ENCODE measurements at regions not wholly inside any gene's neighbourhood (a gene's known extent, or its start where the extent isn't known, plus 50 kb on each side); places are given as distances from the start of the nearest gene placed in this dataset.

DNA sequence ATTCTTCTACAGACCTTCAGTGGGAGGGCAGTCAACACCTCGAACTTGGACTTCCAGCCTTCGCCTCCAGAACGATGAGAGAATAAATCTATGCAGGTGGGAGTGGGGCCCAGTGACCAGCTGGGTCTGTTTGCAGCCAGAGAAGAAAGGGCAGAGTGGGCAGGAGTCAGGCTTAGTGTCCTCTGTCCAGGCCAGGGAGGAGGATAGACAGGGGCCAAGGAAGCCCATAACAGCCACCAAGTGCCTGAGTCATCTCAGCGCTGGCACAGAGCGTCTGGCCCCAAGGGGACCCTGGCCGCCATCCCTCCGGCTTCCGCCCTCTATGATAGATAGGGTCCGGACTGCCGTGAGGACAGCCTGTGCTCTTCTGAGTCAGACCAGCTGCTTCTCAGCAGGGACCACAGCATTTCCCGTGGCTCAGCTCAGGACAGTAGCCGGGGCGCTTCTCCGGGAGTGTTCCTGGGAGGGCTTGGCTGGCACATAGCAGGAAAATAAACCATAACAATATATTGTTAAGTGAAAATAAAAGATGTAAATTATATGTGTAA is 133.1 kb upstream of the C1orf174 start:
- TF ChIP-seq GATA2 (IDR thresholded peaks at IDR 0.05; ENCODE audit: insufficient read depth, insufficient read length, low read depth, low read length) (no peak), MYC (IDR thresholded peaks at IDR 0.05; ENCODE audit: low read depth, low read length) (no peak), FOS (IDR thresholded peaks at IDR 0.05; ENCODE audit: borderline replicate concordance, insufficient read depth, low read length) (no peak), EZH2 (IDR thresholded peaks at IDR 0.05; ENCODE audit: borderline replicate concordance, low read depth, low read length, severe bottlenecking) (no peak), POLR2AphosphoS5 (IDR thresholded peaks at IDR 0.05; ENCODE audit: insufficient read depth, low read depth, low read length) (no peak), JUN (IDR thresholded peaks at IDR 0.05; ENCODE audit: borderline replicate concordance, insufficient read depth, insufficient read length, low read depth) (no peak), POLR2A (IDR thresholded peaks at IDR 0.05; ENCODE audit: low read depth, low read length) (no peak)
- TF ChIP-seq, protein P1, sequence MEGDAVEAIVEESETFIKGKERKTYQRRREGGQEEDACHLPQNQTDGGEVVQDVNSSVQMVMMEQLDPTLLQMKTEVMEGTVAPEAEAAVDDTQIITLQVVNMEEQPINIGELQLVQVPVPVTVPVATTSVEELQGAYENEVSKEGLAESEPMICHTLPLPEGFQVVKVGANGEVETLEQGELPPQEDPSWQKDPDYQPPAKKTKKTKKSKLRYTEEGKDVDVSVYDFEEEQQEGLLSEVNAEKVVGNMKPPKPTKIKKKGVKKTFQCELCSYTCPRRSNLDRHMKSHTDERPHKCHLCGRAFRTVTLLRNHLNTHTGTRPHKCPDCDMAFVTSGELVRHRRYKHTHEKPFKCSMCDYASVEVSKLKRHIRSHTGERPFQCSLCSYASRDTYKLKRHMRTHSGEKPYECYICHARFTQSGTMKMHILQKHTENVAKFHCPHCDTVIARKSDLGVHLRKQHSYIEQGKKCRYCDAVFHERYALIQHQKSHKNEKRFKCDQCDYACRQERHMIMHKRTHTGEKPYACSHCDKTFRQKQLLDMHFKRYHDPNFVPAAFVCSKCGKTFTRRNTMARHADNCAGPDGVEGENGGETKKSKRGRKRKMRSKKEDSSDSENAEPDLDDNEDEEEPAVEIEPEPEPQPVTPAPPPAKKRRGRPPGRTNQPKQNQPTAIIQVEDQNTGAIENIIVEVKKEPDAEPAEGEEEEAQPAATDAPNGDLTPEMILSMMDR (IDR thresholded peaks at IDR 0.05; ENCODE audit: extremely low read depth in 1 of 2, insufficient read depth in 1 of 2, low read depth in 1 of 2, low read length in 2 of 2), result no peak
- TF ChIP-seq, protein P2, sequence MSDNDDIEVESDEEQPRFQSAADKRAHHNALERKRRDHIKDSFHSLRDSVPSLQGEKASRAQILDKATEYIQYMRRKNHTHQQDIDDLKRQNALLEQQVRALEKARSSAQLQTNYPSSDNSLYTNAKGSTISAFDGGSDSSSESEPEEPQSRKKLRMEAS (IDR thresholded peaks at IDR 0.05; ENCODE audit: insufficient read depth, insufficient read length), result no peak
- Histone ChIP-seq H3K9me1 (replicated peaks; ENCODE audit: control insufficient read depth, extremely low read depth, insufficient read depth, low read length) (no peaks in the 10 kb centered on the region), H3K36me3 (ENCODE audit: control insufficient read depth in 2 of 2, extremely low read depth in 1 of 2, insufficient read depth in 2 of 2, low read length in 2 of 2) (no peaks in the 10 kb centered on the region), H3K9ac (replicated peaks; ENCODE audit: extremely low read depth, insufficient read depth, low read length) (no peak overlapping the region), H3K4me1 (ENCODE audit: control insufficient read depth, extremely low read depth, insufficient read depth, low read length) (no peaks in the 10 kb centered on the region), H2AFZ (ENCODE audit: low read depth, low read length) (no peak overlapping the region), H4K20me1 (replicated peaks; ENCODE audit: control insufficient read depth, extremely low read depth, insufficient read depth, low read length) (no peaks in the 10 kb centered on the region), H3K27me3 (ENCODE audit: control insufficient read depth in 2 of 2, insufficient read depth in 2 of 2, low read length in 2 of 2) (no peaks in the 10 kb centered on the region), H3K4me2 (ENCODE audit: insufficient read depth, low read length) (no peak overlapping the region), H3K4me3 (replicated peaks in 1 of 3; ENCODE audit: insufficient read depth in 1 of 3, low read depth in 1 of 3, low read length in 3 of 3) (no peak overlapping the region), H3K27ac (ENCODE audit: insufficient read depth, low read depth, low read length) (no peak overlapping the region), H3K9me3 (replicated peaks; ENCODE audit: control insufficient read depth, insufficient read depth, low read length) (peaks cover 3% of the 10 kb centered on the region), H3K79me2 (ENCODE audit: control insufficient read depth, insufficient read depth, low read length) (no peaks in the 10 kb centered on the region)
- intact Hi-C loops (cut with micrococcal nuclease), result no loop called here
- no peak for DNase-seq (ENCODE audit: low read depth, low spot score)
- ChIA-PET POLR2A (no interaction called here), CTCF (no interaction called here)
- BruUV-seq (replicated peaks), result no TSS peak
- dilution Hi-C loops (cut with MboI; ENCODE audit: extremely low pct_ligation_motif_present, low sequenced_read_pairs), result no loop called here
- no peak for FAIRE-seq
